ENCODE measurements at regions not wholly inside any gene's neighbourhood (a gene's known extent, or its start where the extent isn't known, plus 50 kb on each side); places are given as distances from the start of the nearest gene placed in this dataset.

- TF ChIP-seq EZH2 (IDR thresholded peaks at IDR 0.05; ENCODE audit: insufficient read depth, low read length) (no peak), CTCF (IDR thresholded peaks at IDR 0.05; ENCODE audit: insufficient read depth, low read depth, low read length) (no peak)
- H3K4me1 ChIP-seq (ENCODE audit: insufficient read depth, low read length), result no peaks in the 10 kb centered on the region
- no peaks in the 10 kb centered on the region for H4K20me1 ChIP-seq (ENCODE audit: insufficient read depth, low read length)
- H3K4me2 ChIP-seq (ENCODE audit: low read length), result no peak overlapping the region
- Mint-ChIP-seq H3K4me3 (ENCODE audit: unreplicated experiment) (no peak overlapping the region), H3K9me3 (ENCODE audit: unreplicated experiment) (peaks cover 11% of the 10 kb centered on the region), H3K4me1 (ENCODE audit: low read depth, unreplicated experiment) (no peaks in the 10 kb centered on the region), H3K36me3 (ENCODE audit: low read depth, unreplicated experiment) (no peaks in the 10 kb centered on the region), H3K27ac (ENCODE audit: unreplicated experiment) (no peak overlapping the region), H3K27me3 (ENCODE audit: low read depth, unreplicated experiment) (peaks cover 9% of the 10 kb centered on the region)
- H2AFZ ChIP-seq (ENCODE audit: low read depth, low read length), result no peak overlapping the region
- no peaks in the 10 kb centered on the region for H3K9me3 ChIP-seq (ENCODE audit: insufficient read depth, low read depth, low read length)
- no peak overlapping the region for H3K9ac ChIP-seq (ENCODE audit: low read length)
- H3K36me3 ChIP-seq (ENCODE audit: insufficient read depth, low read length), result no peaks in the 10 kb centered on the region
- H3K27ac ChIP-seq (ENCODE audit: low read depth, low read length), result no peak overlapping the region
- no peaks in the 10 kb centered on the region for H3K79me2 ChIP-seq (ENCODE audit: insufficient read depth, low read length)
- DNase-seq (ENCODE audit: low read depth), result no peak
- H3K4me3 ChIP-seq (ENCODE audit: insufficient read depth, low read depth, low read length), result no peak overlapping the region
- no peak for FAIRE-seq
- no peaks in the 10 kb centered on the region for H3K27me3 ChIP-seq (ENCODE audit: insufficient read depth, low read length)
These were observed 74.1 kb downstream of the PLXNA1 start for GRCh38 chr3:127056976-127057375.

- FAIRE-seq, result no peak
- H2AFZ ChIP-seq (ENCODE audit: low read depth, low read length), result no peak overlapping the region
- Mint-ChIP-seq H3K27me3 (ENCODE audit: low read depth, unreplicated experiment) (peaks cover 11% of the 10 kb centered on the region), H3K9me3 (ENCODE audit: unreplicated experiment) (peaks cover 11% of the 10 kb centered on the region), H3K4me1 (ENCODE audit: low read depth, unreplicated experiment) (no peaks in the 10 kb centered on the region), H3K4me3 (ENCODE audit: unreplicated experiment) (no peak overlapping the region), H3K27ac (ENCODE audit: unreplicated experiment) (no peak overlapping the region), H3K36me3 (ENCODE audit: low read depth, unreplicated experiment) (no peaks in the 10 kb centered on the region)
- no peak overlapping the region for H3K27ac ChIP-seq (ENCODE audit: low read depth, low read length)
- no peak overlapping the region for H3K9ac ChIP-seq (ENCODE audit: low read length)
- no peak for TF ChIP-seq EZH2 (IDR thresholded peaks at IDR 0.05; ENCODE audit: insufficient read depth, low read length)
- TF ChIP-seq CTCF (IDR thresholded peaks at IDR 0.05; ENCODE audit: insufficient read depth, low read depth, low read length), result no peak
- no peak overlapping the region for H3K4me2 ChIP-seq (ENCODE audit: low read length)
- no peaks in the 10 kb centered on the region for H3K27me3 ChIP-seq (ENCODE audit: insufficient read depth, low read length)
- H3K36me3 ChIP-seq (ENCODE audit: insufficient read depth, low read length), result no peaks in the 10 kb centered on the region
- H4K20me1 ChIP-seq (ENCODE audit: insufficient read depth, low read length), result no peaks in the 10 kb centered on the region
- DNase-seq (ENCODE audit: low read depth), result no peak
- no peaks in the 10 kb centered on the region for H3K9me3 ChIP-seq (ENCODE audit: insufficient read depth, low read depth, low read length)
- H3K4me1 ChIP-seq (ENCODE audit: insufficient read depth, low read length), result no peaks in the 10 kb centered on the region
- H3K79me2 ChIP-seq (ENCODE audit: insufficient read depth, low read length), result no peaks in the 10 kb centered on the region
- no peak overlapping the region for H3K4me3 ChIP-seq (ENCODE audit: insufficient read depth, low read depth, low read length)
These were observed 76.2 kb downstream of the PLXNA1 start for GRCh38 chr3:127059072-127059471.

- DNase-seq (ENCODE audit: low read depth) (no peak), FAIRE-seq (no peak)
These were observed 78.7 kb downstream of the PLXNA1 start for GRCh38 chr3:127061641-127062040.

More at GRCh38 chr3:127061641-127062040, 78.7 kb downstream of the PLXNA1 start:
- peaks cover 7% of the 10 kb centered on the region for H3K9me3 Mint-ChIP-seq (ENCODE audit: unreplicated experiment)
- peaks cover 5% of the 10 kb centered on the region for H3K4me1 Mint-ChIP-seq (ENCODE audit: low read depth, unreplicated experiment)
- no peak for TF ChIP-seq EZH2 (IDR thresholded peaks at IDR 0.05; ENCODE audit: insufficient read depth, low read length)
- TF ChIP-seq CTCF (IDR thresholded peaks at IDR 0.05; ENCODE audit: insufficient read depth, low read depth, low read length), result no peak
- H3K36me3 Mint-ChIP-seq (ENCODE audit: low read depth, unreplicated experiment), result no peaks in the 10 kb centered on the region
- no peaks in the 10 kb centered on the region for H3K36me3 ChIP-seq (ENCODE audit: insufficient read depth, low read length)
- no peaks in the 10 kb centered on the region for H3K79me2 ChIP-seq (ENCODE audit: insufficient read depth, low read length)
- H3K4me2 ChIP-seq (ENCODE audit: low read length), result no peak overlapping the region
- no peaks in the 10 kb centered on the region for H3K4me1 ChIP-seq (ENCODE audit: insufficient read depth, low read length)
- H3K27me3 Mint-ChIP-seq (ENCODE audit: low read depth, unreplicated experiment), result peaks cover 13% of the 10 kb centered on the region
- H3K27me3 ChIP-seq (ENCODE audit: insufficient read depth, low read length), result no peaks in the 10 kb centered on the region
- H3K4me3 ChIP-seq (ENCODE audit: insufficient read depth, low read depth, low read length), result no peak overlapping the region
- no peak overlapping the region for H3K27ac Mint-ChIP-seq (ENCODE audit: unreplicated experiment)
- H2AFZ ChIP-seq (ENCODE audit: low read depth, low read length), result no peak overlapping the region
- no peak overlapping the region for H3K9ac ChIP-seq (ENCODE audit: low read length)
- H4K20me1 ChIP-seq (ENCODE audit: insufficient read depth, low read length), result no peaks in the 10 kb centered on the region
- no peak overlapping the region for H3K4me3 Mint-ChIP-seq (ENCODE audit: unreplicated experiment)
- no peaks in the 10 kb centered on the region for H3K9me3 ChIP-seq (ENCODE audit: insufficient read depth, low read depth, low read length)
- no peak overlapping the region for H3K27ac ChIP-seq (ENCODE audit: low read depth, low read length)

All from astrocyte (in vitro differentiated cells and primary cell).